SK-N-SH (cell line): ENCODE measurements at regions not wholly inside any gene's neighbourhood (a gene's known extent, or its start where the extent isn't known, plus 50 kb on each side); places are given as distances from the start of the nearest gene placed in this dataset.

ENCODE experiments used
- CTCF ChIA-PET: fragments of 300-600, 350-600 bp; formaldehyde crosslinking; extraction: SDS; loops from one replicate; lab custom pipeline; 2021; lab: Yijun Ruan, JAX
- POLR2A ChIA-PET: fragments of 350-600 bp; sonication (Branson Sonifier 250); formaldehyde crosslinking; extraction: SDS; loops from one replicate; lab custom pipeline; 2020; ENCODE audit warnings: antibody characterized with exemption, inconsistent platforms; lab: Yijun Ruan, JAX
- DNase-seq: peaks from one replicate; pipeline ENCODE4 v3.0.0; 2012
- H2AFZ ChIP-seq: fragments of 200-600 bp; sonication (generic); 2 replicates; pipeline ENCODE4 v1.8.1; 2016; ENCODE audit warnings: antibody characterized with exemption, mild to moderate bottlenecking, low read depth
- H3F3A ChIP-seq: fragments of 200-600 bp; sonication (generic); replicated peaks from 2 replicates; pipeline ENCODE3; 2016; ENCODE audit warnings: antibody characterized with exemption, mild to moderate bottlenecking; ENCODE audit not compliant: insufficient read depth
- H3K27ac ChIP-seq, 2 experiments: fragments of 200-500 bp in 1 of 2; fragments of 200-600 bp in 1 of 2; sonication (Bioruptor generic) in 1 of 2; sonication (generic), shearing (Covaris generic) in 1 of 2; 2 replicates each; pipeline versions ENCODE4 v1.5.1 to v1.6.1; 2014 to 2016; ENCODE audit warnings: low read depth in 2 of 2, inconsistent platforms in 1 of 2, low read length in 1 of 2, mild to moderate bottlenecking in 1 of 2, mixed read lengths in 1 of 2
- H3K27me3 ChIP-seq: fragments of 200-600 bp; sonication (generic), shearing (Covaris generic); 2 replicates; pipeline ENCODE4 v1.6.1; 2016; ENCODE audit warnings: mixed run types; ENCODE audit not compliant: insufficient read depth
- H3K36me3 ChIP-seq, 2 experiments: fragments of 200-500 bp in 1 of 2; fragments of 200-600 bp in 1 of 2; sonication (Bioruptor generic) in 1 of 2; sonication (generic) in 1 of 2; replicated peaks in 1 of 2; 2 replicates each; pipeline versions ENCODE3 to v1.5.1; 2014 to 2016; ENCODE audit warnings: low read length in 1 of 2, mild to moderate bottlenecking in 1 of 2; ENCODE audit not compliant: insufficient read depth in 2 of 2, control insufficient read depth in 1 of 2
- H3K4me1 ChIP-seq, 2 experiments: fragments of 200-500 bp in 1 of 2; fragments of 200-600 bp in 1 of 2; sonication (Bioruptor generic) in 1 of 2; sonication (generic), shearing (Covaris generic) in 1 of 2; 2 replicates each; pipeline versions ENCODE4 v1.5.1 to v1.6.1; 2014 to 2016; ENCODE audit warnings: low read depth in 1 of 2, low read length in 1 of 2, mixed run types in 1 of 2; ENCODE audit not compliant: insufficient read depth in 2 of 2, control insufficient read depth in 1 of 2
- H3K4me2 ChIP-seq: fragments of 200-600 bp; sonication (generic), shearing (Covaris generic); 2 replicates; pipeline ENCODE4 v1.6.1; 2017; ENCODE audit warnings: mixed run types
- H3K4me3 ChIP-seq, 2 experiments: fragments of 200-500 bp in 1 of 2; fragments of 200-600 bp in 1 of 2; sonication (Bioruptor generic) in 1 of 2; sonication (generic), shearing (Covaris generic) in 1 of 2; 2 replicates each; pipeline versions ENCODE4 v1.5.1 to v1.8.1; 2014 to 2016; ENCODE audit warnings: low read depth in 2 of 2, inconsistent platforms in 1 of 2, low read length in 1 of 2, mild to moderate bottlenecking in 1 of 2, mixed read lengths in 1 of 2, moderate library complexity in 1 of 2
- H3K79me2 ChIP-seq: fragments of 200-600 bp; sonication (generic); 2 replicates; pipeline ENCODE4 v1.8.1; 2017; ENCODE audit warnings: mild to moderate bottlenecking; ENCODE audit not compliant: insufficient read depth
- H3K9ac ChIP-seq: fragments of 200-600 bp; sonication (generic); 2 replicates; pipeline ENCODE4 v1.6.1; 2017; ENCODE audit warnings: mixed run types
- H3K9me2 ChIP-seq: fragments of 200-600 bp; sonication (generic); 2 replicates; pipeline ENCODE4 v1.6.1; 2017; ENCODE audit warnings: mixed run types
- H3K9me3 ChIP-seq: fragments of 200-600 bp; sonication (generic); 2 replicates; pipeline ENCODE4 v1.6.1; 2017; ENCODE audit warnings: mixed run types, mild to moderate bottlenecking, moderate library complexity
- H4K20me1 ChIP-seq: fragments of 200-600 bp; sonication (generic); 2 replicates; pipeline ENCODE4 v1.6.1; 2017; ENCODE audit warnings: mild to moderate bottlenecking, mixed run types; ENCODE audit not compliant: insufficient read depth
- CHD2 ChIP-seq: fragments of 150-350 bp; IDR thresholded peaks from 2 replicates; pipeline ENCODE4 v1.6.1; 2018; ENCODE audit warnings: low read length; ENCODE audit not compliant: partially characterized antibody
- CTCF ChIP-seq: fragments of 200-600 bp; sonication (generic); IDR thresholded peaks from 2 replicates; pipeline ENCODE4 v1.6.1; 2017; ENCODE audit warnings: antibody characterized with exemption, mild to moderate bottlenecking, moderate library complexity
- ELF1 ChIP-seq: IDR thresholded peaks from 2 replicates; pipeline ENCODE4 v1.4.0; 2012
- FOSL2 ChIP-seq: IDR thresholded peaks from 2 replicates; pipeline ENCODE4 v1.4.0; 2012; ENCODE audit warnings: low read depth, mild to moderate bottlenecking, moderate library complexity, borderline replicate concordance
- GABPA ChIP-seq: IDR thresholded peaks from 2 replicates; pipeline ENCODE4 v1.4.0; 2012; ENCODE audit warnings: low read depth, mild to moderate bottlenecking
- JUND ChIP-seq: IDR thresholded peaks from 2 replicates; pipeline ENCODE4 v1.4.0; 2012
- MXI1 ChIP-seq: IDR thresholded peaks from 2 replicates; pipeline ENCODE4 v1.6.1; 2012; ENCODE audit warnings: mild to moderate bottlenecking, low read depth, low read length, improper control_type of control experiment
- PBX3 ChIP-seq: IDR thresholded peaks from 2 replicates; pipeline ENCODE4; 2012
- REST ChIP-seq: IDR thresholded peaks from 2 replicates; pipeline ENCODE4 v1.6.1; 2012; ENCODE audit warnings: mild to moderate bottlenecking, low read depth, low read length, moderate library complexity
- TAF1 ChIP-seq: IDR thresholded peaks from 2 replicates; pipeline ENCODE4 v1.6.1; 2012; ENCODE audit warnings: low read depth, mild to moderate bottlenecking, low read length, moderate library complexity, borderline replicate concordance
- TEAD4 ChIP-seq: IDR thresholded peaks from 2 replicates; pipeline ENCODE4 v1.4.0; 2012; ENCODE audit warnings: mild to moderate bottlenecking, borderline replicate concordance; ENCODE audit not compliant: insufficient read depth
- USF2 ChIP-seq: fragments of 150-350 bp; IDR thresholded peaks from 2 replicates; pipeline ENCODE4 v1.6.1; 2017; ENCODE audit warnings: antibody characterized with exemption, low read length, low read depth, borderline replicate concordance
- ZBTB33 ChIP-seq: IDR thresholded peaks from 2 replicates; pipeline ENCODE4 v1.4.0; 2012; ENCODE audit warnings: low read depth, borderline replicate concordance
- WGBS: methylation state at CpG from one replicate; pipeline ENCODE4 v1.1.6; 2017; ENCODE audit warnings: low lambda C conversion rate; 5-methylcytosine and 5-hydroxymethylcytosine counted together
- TF ChIP-seq, protein P1 (sequence below): IDR thresholded peaks from 2 replicates; pipeline ENCODE4 v1.4.0; 2012; ENCODE audit warnings: low read depth

DNA sequence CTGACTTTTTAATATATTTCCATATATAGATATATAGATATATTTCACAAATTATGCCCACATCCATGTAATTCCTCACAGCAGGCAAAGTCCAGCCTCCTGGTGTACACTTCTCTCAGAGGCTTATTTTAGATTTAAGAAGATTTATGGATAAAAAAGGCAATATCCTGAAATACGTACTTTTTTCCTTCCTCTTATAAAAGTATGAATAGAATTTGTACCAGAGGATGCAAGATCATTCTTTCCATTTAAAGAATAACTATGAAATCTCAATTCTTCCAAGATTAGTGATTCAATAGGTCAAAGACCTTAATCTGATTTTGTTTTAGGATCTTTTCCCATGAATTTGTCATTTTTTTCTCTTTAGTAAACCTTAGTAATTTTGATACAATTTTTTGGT, 597.9 kb upstream of the TBL1XR1 start:
- H3K79me2 ChIP-seq: no peaks in the 10 kb centered on the region
- peak overlapping the region; percentile 53; the same call in 1 of the 2 replicates for H2AFZ ChIP-seq
- 58% methylated on average over 1 of the region's 1 CpG for WGBS
- DNase-seq: no peak
- H3K9ac ChIP-seq: no peak overlapping the region
- CTCF ChIA-PET: no interaction called here
- no peaks in the 10 kb centered on the region for H3K27me3 ChIP-seq
- TF ChIP-seq MXI1 (no peak), JUND (no peak), REST (no peak)
- H3K4me1 ChIP-seq: peaks cover 4 to 6% of the 10 kb centered on the region in 2 experiments; a peak in 3 of 4 replicates
- H3K36me3 ChIP-seq: no peaks in the 10 kb centered on the region
- no peaks in the 10 kb centered on the region for H3K9me3 ChIP-seq
- POLR2A ChIA-PET: no interaction called here
- no peaks in the 10 kb centered on the region for H3F3A ChIP-seq
- no peak overlapping the region for H3K4me2 ChIP-seq
- H3K27ac ChIP-seq: no peak overlapping the region
- no peaks in the 10 kb centered on the region for H4K20me1 ChIP-seq
- H3K4me3 ChIP-seq: no peak overlapping the region
- no peaks in the 10 kb centered on the region for H3K9me2 ChIP-seq

DNA sequence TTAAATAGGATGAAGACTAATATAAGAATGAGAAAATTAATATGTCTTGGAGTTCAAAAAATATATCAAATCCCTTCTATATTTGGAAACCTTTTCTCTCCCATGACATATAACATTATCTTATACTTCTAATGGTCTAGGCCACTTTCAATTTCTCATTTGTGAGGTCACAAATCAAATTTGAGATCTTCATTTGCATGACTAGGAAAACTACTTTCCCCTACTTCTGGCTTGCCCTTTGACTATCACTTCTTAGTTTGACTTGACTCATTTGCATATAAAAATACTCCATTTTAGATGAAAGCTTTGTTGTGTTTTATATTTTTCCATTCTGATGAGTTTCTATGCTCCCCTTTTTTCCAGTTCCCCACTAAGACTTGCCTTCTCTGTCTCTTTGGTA, 598.6 kb upstream of the TBL1XR1 start:
- Histone ChIP-seq H3K4me1 (peaks cover 3 to 4% of the 10 kb centered on the region in 2 experiments; a peak in 3 of 4 replicates), H3K9me2 (no peaks in the 10 kb centered on the region), H3K4me3 (no peak overlapping the region), H3K36me3 (no peaks in the 10 kb centered on the region), H3K4me2 (no peak overlapping the region), H3K27me3 (no peaks in the 10 kb centered on the region), H2AFZ (no peak overlapping the region), H3F3A (peaks cover 6% of the 10 kb centered on the region), H3K27ac (no peak overlapping the region), H3K9ac (no peak overlapping the region), H4K20me1 (no peaks in the 10 kb centered on the region), H3K79me2 (no peaks in the 10 kb centered on the region), H3K9me3 (no peaks in the 10 kb centered on the region)
- DNase-seq: no peak
- ChIA-PET CTCF (no interaction called here), POLR2A (no interaction called here)
- TF ChIP-seq CTCF (no peak), TAF1 (no peak), GABPA (no peak), REST (no peak), ELF1 (no peak), ZBTB33 (no peak), USF2 (no peak), TEAD4 (no peak), FOSL2 (no peak), CHD2 (no peak), PBX3 (no peak)
- TF ChIP-seq, protein P1, sequence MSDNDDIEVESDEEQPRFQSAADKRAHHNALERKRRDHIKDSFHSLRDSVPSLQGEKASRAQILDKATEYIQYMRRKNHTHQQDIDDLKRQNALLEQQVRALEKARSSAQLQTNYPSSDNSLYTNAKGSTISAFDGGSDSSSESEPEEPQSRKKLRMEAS: no peak
